ENCODE measurements at regions not wholly inside any gene's neighbourhood (a gene's known extent, or its start where the extent isn't known, plus 50 kb on each side); places are given as distances from the start of the nearest gene placed in this dataset.

- TF ChIP-seq EP300 (IDR thresholded peaks at IDR 0.05) (no peak), CTCF (IDR thresholded peaks at IDR 0.05) (no peak)
Observed at GRCh38 chr13:65054277-65054676, 2175.9 kb downstream of the PCDH9 start.
